ENCODE measurements at regions not wholly inside any gene's neighbourhood (a gene's known extent, or its start where the extent isn't known, plus 50 kb on each side); places are given as distances from the start of the nearest gene placed in this dataset.

- TF ChIP-seq CTCF (IDR thresholded peaks at IDR 0.05; ENCODE audit: insufficient read depth, low read length) (no peak), POLR2AphosphoS5 (IDR thresholded peaks at IDR 0.05; ENCODE audit: low read depth) (no peak)
Observed at GRCh38 chr18:30139631-30140287, 902.8 kb downstream of the DSC3 start.
